ENCODE measurements at regions not wholly inside any gene's neighbourhood (a gene's known extent, or its start where the extent isn't known, plus 50 kb on each side); places are given as distances from the start of the nearest gene placed in this dataset.

GRCh38 chr12:38151991-38152700, 164.4 kb upstream of the ALG10B start:
- Mint-ChIP-seq H3K4me1 (ENCODE audit: low read depth) (no peaks in the 10 kb centered on the region), H3K36me3 (ENCODE audit: low read depth) (no peaks in the 10 kb centered on the region), H3K4me3 (no peak overlapping the region), H3K27me3 (no peaks in the 10 kb centered on the region), H3K27ac (no peak overlapping the region), H3K9me3 (peaks cover 9% of the 10 kb centered on the region)

- Mint-ChIP-seq H3K4me1 (ENCODE audit: low read depth) (no peaks in the 10 kb centered on the region), H3K27me3 (no peaks in the 10 kb centered on the region), H3K9me3 (peaks cover 4% of the 10 kb centered on the region), H3K4me3 (no peak overlapping the region), H3K27ac (no peak overlapping the region), H3K36me3 (ENCODE audit: low read depth) (no peaks in the 10 kb centered on the region)
These were observed 163.5 kb upstream of the ALG10B start for GRCh38 chr12:38152816-38153736.

DNA sequence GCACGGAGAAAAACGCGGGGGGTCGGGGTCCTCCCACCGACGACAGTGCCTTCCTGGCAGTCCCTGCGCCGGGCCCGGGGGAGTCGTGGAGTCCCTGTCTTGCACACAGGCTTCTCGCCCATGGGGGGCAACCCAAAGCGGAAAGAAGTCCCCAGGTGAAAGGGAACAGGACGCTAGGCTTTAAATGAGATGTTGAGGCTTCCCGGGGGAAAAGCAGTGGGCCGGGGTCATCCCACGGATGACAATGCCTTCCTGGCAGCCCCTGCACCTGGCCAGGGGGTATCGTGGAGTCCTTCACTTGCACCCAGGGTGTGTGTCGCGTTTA, 162.9 kb upstream of the ALG10B start:
- H3K4me1 Mint-ChIP-seq (ENCODE audit: low read depth) = no peaks in the 10 kb centered on the region
- H3K4me3 Mint-ChIP-seq = no peak overlapping the region
- no peaks in the 10 kb centered on the region for H3K27me3 Mint-ChIP-seq
- no peaks in the 10 kb centered on the region for H3K9me3 Mint-ChIP-seq
- H3K36me3 Mint-ChIP-seq (ENCODE audit: low read depth) = no peaks in the 10 kb centered on the region
- no peak overlapping the region for H3K27ac Mint-ChIP-seq

- Mint-ChIP-seq H3K27ac (no peak overlapping the region), H3K27me3 (no peaks in the 10 kb centered on the region), H3K4me1 (ENCODE audit: low read depth) (no peaks in the 10 kb centered on the region), H3K9me3 (no peaks in the 10 kb centered on the region), H3K4me3 (no peak overlapping the region), H3K36me3 (ENCODE audit: low read depth) (no peaks in the 10 kb centered on the region)
These were observed 162.2 kb upstream of the ALG10B start for GRCh38 chr12:38154096-38155019.

DNA sequence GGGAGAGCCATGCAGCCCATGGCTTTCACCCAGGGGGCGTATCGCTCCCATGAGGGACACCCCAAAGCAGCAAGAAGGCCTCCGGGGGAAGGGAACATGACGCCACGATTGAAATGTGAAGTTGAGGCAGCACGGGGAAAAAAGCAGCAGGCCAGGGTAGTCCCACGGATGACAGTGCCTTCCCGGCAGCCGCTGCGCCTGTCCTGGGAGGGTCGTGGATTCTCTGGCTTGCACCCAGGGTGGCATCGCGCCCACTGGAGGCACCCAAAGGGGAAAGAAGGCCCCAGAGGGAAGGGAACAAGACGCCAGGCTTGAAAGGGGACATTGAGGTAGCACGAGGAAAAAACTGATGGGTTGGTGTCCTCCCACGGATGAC, 161.6 kb upstream of the ALG10B start:
- H3K4me1 Mint-ChIP-seq (ENCODE audit: low read depth) = no peaks in the 10 kb centered on the region
- H3K9me3 Mint-ChIP-seq = no peaks in the 10 kb centered on the region
- H3K27ac Mint-ChIP-seq = no peak overlapping the region
- no peaks in the 10 kb centered on the region for H3K36me3 Mint-ChIP-seq (ENCODE audit: low read depth)
- no peak overlapping the region for H3K4me3 Mint-ChIP-seq
- no peaks in the 10 kb centered on the region for H3K27me3 Mint-ChIP-seq

DNA sequence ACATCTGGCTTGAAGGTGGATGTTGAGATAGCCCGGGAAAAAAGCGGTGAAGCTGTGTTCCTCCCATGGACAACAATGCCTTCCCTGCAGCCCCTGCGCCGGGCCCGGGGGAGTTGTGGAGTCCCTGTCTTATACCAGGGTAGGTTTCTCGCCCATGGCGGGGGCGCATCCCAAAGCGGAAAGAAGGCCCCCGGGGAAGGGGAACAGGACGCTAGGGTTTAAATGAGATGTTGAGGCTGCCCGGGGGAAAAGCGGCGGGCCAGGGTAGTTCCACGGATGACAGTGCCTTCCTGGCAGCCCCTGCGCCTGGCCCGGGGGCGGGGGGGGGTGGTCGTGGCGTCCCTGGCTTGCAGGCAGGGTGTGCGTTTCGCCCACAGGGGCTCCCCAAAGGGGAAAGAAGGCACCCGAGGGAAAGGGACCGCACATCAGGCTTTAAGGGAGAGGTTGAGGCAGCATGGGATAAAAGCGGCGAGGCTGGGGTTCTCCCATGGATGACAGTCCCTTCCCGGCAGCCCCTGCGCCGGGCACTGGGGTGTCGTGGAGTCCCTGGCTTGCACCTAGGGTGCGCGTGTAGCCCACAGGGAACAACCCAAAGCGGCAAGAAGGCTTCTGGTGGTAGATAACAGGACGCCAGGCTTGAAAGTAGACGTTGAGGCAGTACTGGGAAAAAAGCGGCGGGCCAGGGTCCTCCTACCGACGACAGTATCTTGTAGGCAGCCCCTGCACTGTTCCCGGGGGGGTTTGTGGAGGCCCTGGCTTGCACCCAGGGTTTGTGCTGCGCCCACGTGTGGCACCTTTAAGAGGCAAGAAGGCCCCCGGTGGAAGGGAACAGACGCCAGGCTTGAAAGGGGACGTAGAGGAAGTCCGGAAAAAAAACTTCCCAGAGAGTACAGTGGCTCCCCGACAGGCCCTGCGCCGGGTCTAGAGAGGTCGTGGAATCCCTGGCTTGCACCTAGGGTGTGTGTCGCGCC, 160.8 kb upstream of the ALG10B start:
- Mint-ChIP-seq H3K4me3 (no peak overlapping the region), H3K27me3 (no peaks in the 10 kb centered on the region), H3K4me1 (ENCODE audit: low read depth) (no peaks in the 10 kb centered on the region), H3K9me3 (no peaks in the 10 kb centered on the region), H3K27ac (no peak overlapping the region), H3K36me3 (ENCODE audit: low read depth) (no peaks in the 10 kb centered on the region)

DNA sequence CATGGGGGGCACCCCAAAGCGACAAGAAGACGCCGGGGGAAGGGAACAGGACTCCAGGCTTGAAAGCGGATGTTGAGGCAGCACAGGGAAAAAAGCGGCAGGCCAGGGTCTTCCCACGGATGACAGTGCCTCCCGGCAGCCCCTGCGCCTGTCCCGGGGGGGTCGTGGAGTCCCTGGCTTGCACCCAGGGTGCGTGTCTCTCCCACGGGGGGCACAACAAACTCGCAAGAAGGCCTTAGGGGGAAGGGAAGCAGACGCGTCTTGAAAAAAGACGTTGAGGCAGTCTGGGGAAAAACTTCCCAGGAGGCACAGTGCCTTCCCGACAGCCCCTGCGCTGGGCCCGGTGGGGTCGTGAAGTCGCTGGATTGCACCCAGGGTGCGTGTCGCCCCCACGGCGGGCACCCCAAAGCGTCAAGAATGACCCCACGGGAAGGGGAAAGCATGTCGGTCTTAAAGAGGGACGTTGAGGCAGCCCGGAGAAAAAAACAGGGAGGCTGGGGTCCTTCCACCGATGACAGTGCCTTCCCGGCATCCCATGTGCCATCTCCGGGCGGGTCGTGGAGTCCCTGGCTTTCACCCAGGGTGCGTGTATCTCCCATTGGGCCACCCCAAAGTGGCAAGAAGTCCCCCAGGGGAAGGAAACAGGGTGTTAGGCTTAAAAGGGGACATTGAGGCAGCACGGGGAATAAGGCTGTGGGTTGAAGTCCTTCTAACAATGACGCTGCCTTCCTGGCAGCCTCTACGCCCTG, 159.9 kb upstream of the ALG10B start:
- Mint-ChIP-seq H3K4me1 (ENCODE audit: low read depth) (no peaks in the 10 kb centered on the region), H3K9me3 (no peaks in the 10 kb centered on the region), H3K4me3 (no peak overlapping the region), H3K27ac (no peak overlapping the region), H3K27me3 (no peaks in the 10 kb centered on the region), H3K36me3 (ENCODE audit: low read depth) (no peaks in the 10 kb centered on the region)

DNA sequence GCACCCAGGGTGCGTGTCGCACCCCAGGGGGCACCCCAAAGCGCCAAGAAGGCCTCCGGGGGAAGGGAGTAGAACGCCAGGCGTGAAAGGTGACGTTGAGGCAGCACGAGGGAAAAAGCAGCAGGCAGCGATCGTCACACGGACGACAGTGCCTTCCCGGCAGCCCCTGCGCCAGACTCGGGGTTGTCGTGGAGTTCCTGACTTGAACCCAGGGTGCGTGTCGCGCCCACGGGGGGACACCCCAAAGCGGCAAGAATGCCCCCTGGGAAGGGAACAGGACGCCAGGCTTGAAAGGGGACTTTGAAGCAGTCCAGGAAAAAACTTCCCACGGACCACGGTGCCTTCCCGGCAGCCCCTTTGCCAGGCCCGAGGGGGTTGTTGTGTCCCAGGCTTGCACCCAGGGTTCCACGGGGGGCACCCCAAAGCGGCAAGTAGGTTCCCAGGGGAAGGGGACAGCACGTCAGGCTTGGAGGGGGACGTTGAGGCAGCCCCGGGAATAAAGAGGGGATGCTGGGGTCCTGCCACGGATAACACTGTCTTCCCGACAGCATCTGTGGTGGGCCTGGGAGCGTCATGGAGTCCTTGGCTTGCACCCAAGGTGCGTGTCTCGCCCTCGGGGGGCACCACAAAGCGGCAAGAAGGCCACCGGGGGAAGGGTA, 159.2 kb upstream of the ALG10B start:
- no peak overlapping the region for H3K4me3 Mint-ChIP-seq
- H3K9me3 Mint-ChIP-seq = no peaks in the 10 kb centered on the region
- H3K36me3 Mint-ChIP-seq (ENCODE audit: low read depth) = no peaks in the 10 kb centered on the region
- no peak overlapping the region for H3K27ac Mint-ChIP-seq
- H3K27me3 Mint-ChIP-seq = no peaks in the 10 kb centered on the region
- H3K4me1 Mint-ChIP-seq (ENCODE audit: low read depth) = no peaks in the 10 kb centered on the region

DNA sequence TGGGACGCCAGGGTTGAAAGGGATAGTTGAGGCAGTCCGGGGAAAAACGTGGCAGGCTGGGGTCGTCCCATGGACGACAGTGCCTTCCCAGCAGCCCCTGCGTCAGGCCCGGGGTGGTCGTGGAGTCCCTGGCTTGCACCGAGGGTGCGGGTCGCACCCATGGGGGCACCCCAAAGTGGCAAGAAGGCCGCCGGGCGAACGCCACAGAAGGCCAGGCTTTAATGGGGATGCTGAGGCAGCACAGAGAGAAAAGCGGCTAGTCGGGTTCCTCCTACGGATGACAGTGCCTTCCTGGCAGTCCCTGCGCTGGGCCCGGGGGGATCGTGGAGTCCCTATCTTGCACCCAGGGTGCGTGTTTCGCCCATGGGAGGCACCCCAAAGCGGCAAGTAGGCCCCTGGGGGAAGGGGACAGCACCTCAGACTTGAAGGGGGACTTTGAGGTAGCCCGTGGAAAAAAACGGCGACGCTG, 158.6 kb upstream of the ALG10B start:
- Mint-ChIP-seq H3K36me3 (ENCODE audit: low read depth) (no peaks in the 10 kb centered on the region), H3K27me3 (no peaks in the 10 kb centered on the region), H3K4me3 (no peak overlapping the region), H3K9me3 (no peaks in the 10 kb centered on the region), H3K4me1 (ENCODE audit: low read depth) (no peaks in the 10 kb centered on the region), H3K27ac (no peak overlapping the region)

- Mint-ChIP-seq H3K4me1 (ENCODE audit: low read depth) (no peaks in the 10 kb centered on the region), H3K36me3 (ENCODE audit: low read depth) (no peaks in the 10 kb centered on the region), H3K27ac (no peak overlapping the region), H3K9me3 (no peaks in the 10 kb centered on the region), H3K27me3 (no peaks in the 10 kb centered on the region), H3K4me3 (no peak overlapping the region)
These were observed 158.0 kb upstream of the ALG10B start for GRCh38 chr12:38158428-38159091.

- Mint-ChIP-seq H3K4me1 (ENCODE audit: low read depth) (no peaks in the 10 kb centered on the region), H3K4me3 (no peak overlapping the region), H3K9me3 (no peaks in the 10 kb centered on the region), H3K27ac (no peak overlapping the region), H3K27me3 (no peaks in the 10 kb centered on the region), H3K36me3 (ENCODE audit: low read depth) (no peaks in the 10 kb centered on the region)
These were observed 157.5 kb upstream of the ALG10B start for GRCh38 chr12:38159092-38159551.

DNA sequence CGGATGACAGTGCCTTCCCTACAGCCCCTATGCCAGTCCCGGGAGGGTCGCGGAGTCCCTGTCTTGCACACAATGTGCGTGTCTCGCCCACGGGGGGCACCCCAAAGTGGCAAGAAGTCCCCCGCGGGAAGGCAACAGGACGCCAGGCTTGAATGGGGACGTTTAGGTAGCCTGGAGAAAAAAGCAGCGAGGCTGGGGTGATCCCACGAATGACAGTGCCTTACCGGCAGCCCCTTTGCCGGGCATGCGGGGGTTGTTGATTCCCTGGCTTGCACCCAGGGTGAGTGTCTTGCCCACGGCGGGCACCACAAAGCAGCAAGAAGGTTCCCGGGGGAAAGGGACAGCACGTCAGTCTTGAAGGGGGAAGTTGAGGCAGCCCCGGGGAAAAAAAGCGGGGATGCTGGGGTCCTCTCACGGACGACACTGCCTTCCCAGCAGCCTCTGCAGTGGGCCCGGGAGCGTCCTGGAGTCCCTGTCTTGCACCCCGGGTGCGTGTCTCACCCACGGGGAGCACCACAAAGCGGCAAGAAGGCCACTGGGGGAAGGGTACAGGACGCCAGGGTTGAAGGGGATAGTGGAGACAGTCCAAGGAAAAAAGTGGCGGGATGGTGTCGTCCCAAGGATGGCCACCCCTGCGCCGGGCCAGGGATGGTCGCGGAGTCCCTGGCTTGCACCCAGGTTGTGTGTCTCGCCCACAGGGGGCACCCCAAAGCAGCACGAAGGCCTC, 156.8 kb upstream of the ALG10B start:
- no peak overlapping the region for H3K27ac Mint-ChIP-seq
- H3K36me3 Mint-ChIP-seq (ENCODE audit: low read depth) = no peaks in the 10 kb centered on the region
- no peaks in the 10 kb centered on the region for H3K4me1 Mint-ChIP-seq (ENCODE audit: low read depth)
- H3K27me3 Mint-ChIP-seq = no peaks in the 10 kb centered on the region
- no peaks in the 10 kb centered on the region for H3K9me3 Mint-ChIP-seq
- no peak overlapping the region for H3K4me3 Mint-ChIP-seq
